Osteoblast (primary cell): ENCODE measurements at regions not wholly inside any gene's neighbourhood (a gene's known extent, or its start where the extent isn't known, plus 50 kb on each side); places are given as distances from the start of the nearest gene placed in this dataset.

Experiments used
- DNase-seq: peaks from one replicate; pipeline ENCODE4 v3.0.0; 2011; ENCODE audit warnings: low spot score, mixed read lengths; ENCODE audit not compliant: insufficient read length; ENCODE audit errors: missing footprints
- H2AFZ ChIP-seq: 2 replicates; pipeline ENCODE4 v1.6.0; 2011; ENCODE audit warnings: mild to moderate bottlenecking, low read length
- H3K27ac ChIP-seq: 2 replicates; pipeline ENCODE4 v1.5.1; 2011; ENCODE audit warnings: mild to moderate bottlenecking, low read depth, low read length, moderate library complexity
- H3K27me3 ChIP-seq: 2 replicates; pipeline ENCODE4 v1.6.0; 2012; ENCODE audit warnings: mild to moderate bottlenecking, control low read depth, inconsistent platforms, low read length, moderate library complexity; ENCODE audit not compliant: insufficient read depth
- H3K36me3 ChIP-seq: 2 replicates; pipeline ENCODE4 v1.5.1; 2011; ENCODE audit warnings: mild to moderate bottlenecking, low read length, control low read depth, moderate library complexity; ENCODE audit not compliant: insufficient read depth
- H3K4me1 ChIP-seq: 2 replicates; pipeline ENCODE4 v1.5.1; 2011; ENCODE audit warnings: mild to moderate bottlenecking, low read length, control low read depth, moderate library complexity; ENCODE audit not compliant: insufficient read depth
- H3K4me2 ChIP-seq: 2 replicates; pipeline ENCODE4 v1.6.0; 2011; ENCODE audit warnings: mild to moderate bottlenecking, low read length; ENCODE audit not compliant: insufficient read depth
- H3K4me3 ChIP-seq: fragments of 200-600 bp; sonication (generic); 3 replicates; pipeline ENCODE4 v1.5.1; 2012; ENCODE audit warnings: mild to moderate bottlenecking, low read length, inconsistent platforms; ENCODE audit not compliant: insufficient read depth
- H3K79me2 ChIP-seq: 2 replicates; pipeline ENCODE4 v1.6.0; 2012; ENCODE audit warnings: mild to moderate bottlenecking, low read length, control low read depth, inconsistent platforms; ENCODE audit not compliant: insufficient read depth
- H3K9me3 ChIP-seq: 2 replicates; pipeline ENCODE4 v1.5.1; 2011; ENCODE audit warnings: low read depth, low read length, control low read depth
- H4K20me1 ChIP-seq: 2 replicates; pipeline ENCODE4 v1.6.0; 2012; ENCODE audit warnings: mild to moderate bottlenecking, low read length, control low read depth; ENCODE audit not compliant: insufficient read depth
- CTCF ChIP-seq: IDR thresholded peaks from 2 replicates; pipeline ENCODE4 v1.5.1; 2011; ENCODE audit warnings: mild to moderate bottlenecking, low read depth, low read length, moderate library complexity; ENCODE audit errors: extremely low read depth

- H3K36me3 ChIP-seq = no peaks in the 10 kb centered on the region
- no peak overlapping the region for H3K27ac ChIP-seq
- H3K27me3 ChIP-seq = no peaks in the 10 kb centered on the region
- no peaks in the 10 kb centered on the region for H4K20me1 ChIP-seq
- peak; percentile 20 for TF ChIP-seq CTCF
- H3K79me2 ChIP-seq = no peaks in the 10 kb centered on the region
- DNase-seq = no peak
- no peaks in the 10 kb centered on the region for H3K9me3 ChIP-seq
- H2AFZ ChIP-seq = no peak overlapping the region
- H3K4me1 ChIP-seq = no peaks in the 10 kb centered on the region
- no peak overlapping the region for H3K4me2 ChIP-seq
- H3K4me3 ChIP-seq = no peak overlapping the region
Measured at GRCh38 chr15:38010395-38010794, 76.0 kb downstream of the TMCO5A start.

GRCh38 chr15:38012894-38013293, 78.5 kb downstream of the TMCO5A start:
- Histone ChIP-seq H2AFZ (no peak overlapping the region), H3K79me2 (no peaks in the 10 kb centered on the region), H3K27ac (no peak overlapping the region), H4K20me1 (no peaks in the 10 kb centered on the region), H3K36me3 (no peaks in the 10 kb centered on the region), H3K27me3 (no peaks in the 10 kb centered on the region), H3K9me3 (no peaks in the 10 kb centered on the region), H3K4me2 (no peak overlapping the region), H3K4me1 (no peaks in the 10 kb centered on the region), H3K4me3 (no peak overlapping the region)
- DNase-seq = no peak
- TF ChIP-seq CTCF = peak; percentile 16

GRCh38 chr15:38017721-38018120, 83.3 kb downstream of the TMCO5A start:
- Histone ChIP-seq H3K4me2 (no peak overlapping the region), H3K27me3 (no peaks in the 10 kb centered on the region), H2AFZ (no peak overlapping the region), H3K9me3 (no peaks in the 10 kb centered on the region), H3K4me1 (no peaks in the 10 kb centered on the region), H4K20me1 (no peaks in the 10 kb centered on the region), H3K4me3 (no peak overlapping the region), H3K79me2 (no peaks in the 10 kb centered on the region), H3K36me3 (no peaks in the 10 kb centered on the region), H3K27ac (no peak overlapping the region)
- no peak for TF ChIP-seq CTCF
- no peak for DNase-seq

- H3K36me3 ChIP-seq = no peaks in the 10 kb centered on the region
- H3K4me3 ChIP-seq = no peak overlapping the region
- H3K27ac ChIP-seq = no peak overlapping the region
- no peak overlapping the region for H3K4me2 ChIP-seq
- no peaks in the 10 kb centered on the region for H3K27me3 ChIP-seq
- no peak for DNase-seq
- no peaks in the 10 kb centered on the region for H4K20me1 ChIP-seq
- no peaks in the 10 kb centered on the region for H3K4me1 ChIP-seq
- H3K79me2 ChIP-seq = no peaks in the 10 kb centered on the region
- no peaks in the 10 kb centered on the region for H3K9me3 ChIP-seq
- no peak for TF ChIP-seq CTCF
- H2AFZ ChIP-seq = no peak overlapping the region
Measured at GRCh38 chr15:38019066-38019465, 84.6 kb downstream of the TMCO5A start.
